IMR-90 (cell line): ENCODE measurements at regions not wholly inside any gene's neighbourhood (a gene's known extent, or its start where the extent isn't known, plus 50 kb on each side); places are given as distances from the start of the nearest gene placed in this dataset.

Experiments used
- ATAC-seq: fragments of 200-7000 bp; cut with Tn5 transposase; 2 replicates; pipeline ENCODE4 v1.9.1; 2020; ENCODE audit warnings: low read depth, mild to moderate bottlenecking, moderate library complexity
- BruUV-seq: library from RNA; stranded (reverse); fragments of 400-500 nt; replicated peaks from 2 replicates; lab custom pipeline; 2021; lab: Mats Ljungman, UMichigan
- CTCF ChIA-PET: fragments of 300-600 bp; formaldehyde crosslinking; extraction: SDS; loops from one replicate; lab custom pipeline; 2021; ENCODE audit warnings: antibody characterized with exemption; lab: Yijun Ruan, JAX
- POLR2A ChIA-PET: fragments of 300-600 bp; sonication (Branson Sonifier 250); formaldehyde crosslinking; loops from one replicate; lab custom pipeline; 2022; ENCODE audit warnings: antibody characterized with exemption; ENCODE audit not compliant: unreplicated experiment; lab: Charles Lee
- DNase-seq: peaks from one replicate; pipeline ENCODE4 v3.0.0; 2013
- H2AFZ ChIP-seq: replicated peaks from 2 replicates; pipeline ENCODE3; 2013; ENCODE audit warnings: low read length, mild to moderate bottlenecking; ENCODE audit not compliant: poor library complexity
- H2AK5ac ChIP-seq: 2 replicates; pipeline ENCODE4 v1.6.1; 2013; ENCODE audit warnings: low read depth, low read length, inconsistent platforms
- H2AK9ac ChIP-seq: replicated peaks from 2 replicates; pipeline ENCODE3; 2013; ENCODE audit warnings: mild to moderate bottlenecking, low read depth, low read length, moderate library complexity; ENCODE audit not compliant: poor library complexity
- H2BK120ac ChIP-seq: 2 replicates; pipeline ENCODE4 v1.6.1; 2013; ENCODE audit warnings: low read depth, low read length, inconsistent platforms
- H2BK15ac ChIP-seq: 3 replicates; pipeline ENCODE4 v1.6.1; 2013; ENCODE audit warnings: low read depth, low read length, inconsistent platforms
- H2BK20ac ChIP-seq: 2 replicates; pipeline ENCODE4 v1.6.1; 2013; ENCODE audit warnings: low read depth, mild to moderate bottlenecking, inconsistent platforms, low read length, moderate library complexity
- H2BK5ac ChIP-seq: 2 replicates; pipeline ENCODE4 v1.6.1; 2013; ENCODE audit warnings: mild to moderate bottlenecking, low read depth, low read length, inconsistent platforms; ENCODE audit not compliant: poor library complexity, severe bottlenecking
- H3K14ac ChIP-seq: replicated peaks from 2 replicates; pipeline ENCODE4 v1.6.1; 2013; ENCODE audit warnings: low read depth, low read length, inconsistent platforms
- H3K18ac ChIP-seq: 2 replicates; pipeline ENCODE4 v1.6.1; 2013; ENCODE audit warnings: low read depth, low read length, control low read depth
- H3K23ac ChIP-seq: 2 replicates; pipeline ENCODE4 v1.6.1; 2013; ENCODE audit warnings: low read depth, low read length, inconsistent platforms
- H3K27ac ChIP-seq: 2 replicates; pipeline ENCODE4 v1.5.1; 2013; ENCODE audit warnings: mild to moderate bottlenecking, control low read depth, low read length; ENCODE audit not compliant: insufficient read depth
- H3K27me3 ChIP-seq: 2 replicates; pipeline ENCODE4 v1.6.1; 2013; ENCODE audit warnings: low read length; ENCODE audit not compliant: control insufficient read depth, insufficient read depth
- H3K36me3 ChIP-seq: 2 replicates; pipeline ENCODE4 v1.6.1; 2013; ENCODE audit warnings: low read length, mixed read lengths; ENCODE audit not compliant: control insufficient read depth, insufficient read depth
- H3K4ac ChIP-seq: 2 replicates; pipeline ENCODE4 v1.6.1; 2013; ENCODE audit warnings: low read depth, low read length, inconsistent platforms
- H3K4me1 ChIP-seq: 2 replicates; pipeline ENCODE4 v1.6.1; 2013; ENCODE audit warnings: low read length, mixed read lengths; ENCODE audit not compliant: control insufficient read depth, insufficient read depth
- H3K4me2 ChIP-seq: 2 replicates; pipeline ENCODE4 v1.6.1; 2013; ENCODE audit warnings: low read depth, mild to moderate bottlenecking, control low read depth, low read length, moderate library complexity
- H3K4me3 ChIP-seq: 2 replicates; pipeline ENCODE4 v1.5.1; 2013; ENCODE audit warnings: low read depth, mild to moderate bottlenecking, control low read depth, low read length, moderate library complexity; ENCODE audit not compliant: insufficient read depth
- H3K56ac ChIP-seq: 2 replicates; pipeline ENCODE4 v1.6.1; 2013; ENCODE audit warnings: low read length, inconsistent platforms; ENCODE audit not compliant: insufficient read depth; ENCODE audit errors: extremely low read depth
- H3K79me1 ChIP-seq, 2 experiments: 2 replicates each; pipeline ENCODE4 v1.6.1; 2013; ENCODE audit warnings: low read length in 2 of 2, inconsistent platforms in 1 of 2, low read depth in 1 of 2
- H3K9ac ChIP-seq: 2 replicates; pipeline ENCODE4 v1.6.1; 2013; ENCODE audit warnings: low read depth, low read length, control low read depth
- H3K9me1 ChIP-seq: 2 replicates; pipeline ENCODE4 v1.6.1; 2013; ENCODE audit warnings: low read length, inconsistent platforms; ENCODE audit not compliant: insufficient read depth
- H3K9me3 ChIP-seq: 2 replicates; pipeline ENCODE4 v1.6.1; 2013; ENCODE audit warnings: low read length; ENCODE audit not compliant: control insufficient read depth, insufficient read depth
- H4K20me1 ChIP-seq: 2 replicates; pipeline ENCODE4 v1.6.1; 2013; ENCODE audit warnings: low read length, inconsistent platforms; ENCODE audit not compliant: insufficient read depth
- H4K5ac ChIP-seq: 2 replicates; pipeline ENCODE4 v1.6.1; 2013; ENCODE audit warnings: mild to moderate bottlenecking, low read depth, low read length, control low read depth
- H4K8ac ChIP-seq, 2 experiments: 2 replicates each; pipeline ENCODE4 v1.6.1; 2013; ENCODE audit warnings: low read depth in 2 of 2, low read length in 2 of 2, control low read depth in 1 of 2, inconsistent platforms in 1 of 2
- H4K91ac ChIP-seq: 2 replicates; pipeline ENCODE4 v1.6.1; 2013; ENCODE audit warnings: low read depth, low read length, inconsistent platforms; ENCODE audit not compliant: insufficient read depth
- BHLHE40 ChIP-seq: fragments of 150-350 bp; IDR thresholded peaks from 2 replicates; pipeline ENCODE4 v1.6.1; 2016; ENCODE audit warnings: mild to moderate bottlenecking, low read depth, low read length
- CEBPB ChIP-seq: IDR thresholded peaks from 2 replicates; pipeline ENCODE4 v1.6.1; 2012; ENCODE audit warnings: low read depth, low read length, improper control_type of control experiment
- CHD1 ChIP-seq: IDR thresholded peaks from 2 replicates; pipeline ENCODE4 v1.6.1; 2012; ENCODE audit warnings: low read depth, low read length, improper control_type of control experiment
- CTCF ChIP-seq: conservative IDR thresholded peaks from 2 replicates; pipeline ENCODE4 v1.5.1; 2012; ENCODE audit warnings: mild to moderate bottlenecking, low read depth, low read length, improper control_type of control experiment
- FOS ChIP-seq: fragments of 150-350 bp; IDR thresholded peaks from 2 replicates; pipeline ENCODE4 v1.6.1; 2016; ENCODE audit warnings: low read depth, low read length
- MAFK ChIP-seq: IDR thresholded peaks from 2 replicates; pipeline ENCODE4 v1.6.1; 2012; ENCODE audit warnings: low read depth, low read length, improper control_type of control experiment
- MAZ ChIP-seq: IDR thresholded peaks from 2 replicates; pipeline ENCODE4 v1.6.1; 2012; ENCODE audit warnings: low read depth, mild to moderate bottlenecking, low read length, improper control_type of control experiment, moderate library complexity, borderline replicate concordance
- MXI1 ChIP-seq: IDR thresholded peaks from 2 replicates; pipeline ENCODE4 v1.6.1; 2012; ENCODE audit warnings: low read depth, mild to moderate bottlenecking, low read length, moderate library complexity, borderline replicate concordance
- NFE2L2 ChIP-seq: fragments of 150-350 bp; IDR thresholded peaks from 2 replicates; pipeline ENCODE4 v1.6.1; 2016; ENCODE audit warnings: low read depth, mild to moderate bottlenecking, low read length
- POLR2A ChIP-seq: IDR thresholded peaks from 2 replicates; pipeline ENCODE4 v1.6.1; 2012; ENCODE audit warnings: mild to moderate bottlenecking, low read depth, low read length
- RAD21 ChIP-seq: IDR thresholded peaks from 2 replicates; pipeline ENCODE4 v1.6.1; 2012; ENCODE audit warnings: low read length, improper control_type of control experiment
- RCOR1 ChIP-seq: IDR thresholded peaks from 2 replicates; pipeline ENCODE4 v1.6.1; 2012; ENCODE audit warnings: mild to moderate bottlenecking, low read length, improper control_type of control experiment; ENCODE audit not compliant: insufficient replicate concordance
- RFX5 ChIP-seq: IDR thresholded peaks from 2 replicates; pipeline ENCODE4 v1.8.0; 2012; ENCODE audit warnings: low read depth, mild to moderate bottlenecking, low read length, moderate library complexity
- SMC3 ChIP-seq: fragments of 150-350 bp; IDR thresholded peaks from 2 replicates; pipeline ENCODE4 v1.6.1; 2016; ENCODE audit warnings: low read depth, mild to moderate bottlenecking, antibody characterized with exemption, low read length, moderate library complexity
- USF2 ChIP-seq: fragments of 150-350 bp; IDR thresholded peaks from 2 replicates; pipeline ENCODE4 v1.6.1; 2017; ENCODE audit warnings: mild to moderate bottlenecking, antibody characterized with exemption, low read length, low read depth
- WGBS, 2 experiments: methylation state at CpG; one replicate each; pipeline versions ENCODE4 v1.1.5 to v1.1.7; 2013; ENCODE audit warnings: missing lambda C conversion rate in 2 of 2; ENCODE audit not compliant: insufficient read length in 1 of 2; ENCODE audit errors: extremely low coverage in 2 of 2; 5-methylcytosine and 5-hydroxymethylcytosine counted together
- dilution Hi-C: fragments of 300-500 bp; cut with HindIII; formaldehyde crosslinking; loops from one replicate; pipeline ENCODE4 v1.14.3; 2018; ENCODE audit warnings: low sequenced_read_pairs; ENCODE audit not compliant: unreplicated experiment
- in situ Hi-C: fragments of 300-500 bp; cut with MboI; formaldehyde crosslinking; loops from 3 replicates; pipeline ENCODE4 v1.14.3; 2019; ENCODE audit warnings: low sequenced_read_pairs, inconsistent platforms, mixed read lengths
- intact Hi-C: fragments of 100-400 bp; cut with micrococcal nuclease; formaldehyde crosslinking; loops from 2 replicates; pipeline ENCODE4 v1.10.0; 2022

- ChIA-PET CTCF (no interaction called here), POLR2A (no interaction called here)
- no peaks in the 10 kb centered on the region for H4K20me1 ChIP-seq
- no peaks in the 10 kb centered on the region for H3K79me1 ChIP-seq
- H2AFZ ChIP-seq: no peak overlapping the region
- TF ChIP-seq FOS: no peak
- TF ChIP-seq MXI1: no peak
- TF ChIP-seq CHD1: no peak
- no peak for TF ChIP-seq POLR2A
- TF ChIP-seq NFE2L2: no peak
- no peak for TF ChIP-seq RCOR1
- TF ChIP-seq MAZ: no peak
- no peak for TF ChIP-seq RAD21
- no peak for TF ChIP-seq BHLHE40
- no peak for TF ChIP-seq CEBPB
- TF ChIP-seq CTCF: no peak
- no peak for TF ChIP-seq RFX5
- no peak for TF ChIP-seq SMC3
- no peak for TF ChIP-seq USF2
- TF ChIP-seq MAFK: no peak
- no peak overlapping the region for H4K8ac ChIP-seq
- no peak overlapping the region for H3K4ac ChIP-seq
- no peak overlapping the region for H3K14ac ChIP-seq
- no peaks in the 10 kb centered on the region for H3K9me1 ChIP-seq
- in situ Hi-C loops: no loop called here
- no peak for ATAC-seq
- intact Hi-C loops: no loop called here
- no peak overlapping the region for H2AK5ac ChIP-seq
- no CpG with 5 or more reads among the region's 5 CpGs for WGBS, 2 experiments
- dilution Hi-C loops: no loop called here
- H3K9ac ChIP-seq: no peak overlapping the region
- H3K27me3 ChIP-seq: no peaks in the 10 kb centered on the region
- no peaks in the 10 kb centered on the region for H3K9me3 ChIP-seq
- H2BK15ac ChIP-seq: no peak overlapping the region
- no peak overlapping the region for H4K91ac ChIP-seq
- no peak overlapping the region for H3K56ac ChIP-seq
- no peak overlapping the region for H4K5ac ChIP-seq
- no peaks in the 10 kb centered on the region for H3K36me3 ChIP-seq
- no peak overlapping the region for H3K27ac ChIP-seq
- no peak overlapping the region for H2BK5ac ChIP-seq
- H2BK20ac ChIP-seq: no peak overlapping the region
- no peak overlapping the region for H3K18ac ChIP-seq
- no peaks in the 10 kb centered on the region for H3K4me1 ChIP-seq
- H2BK120ac ChIP-seq: no peak overlapping the region
- no peak overlapping the region for H3K23ac ChIP-seq
- no TSS peak for BruUV-seq
- no peak overlapping the region for H3K4me3 ChIP-seq
- no peak overlapping the region for H2AK9ac ChIP-seq
- DNase-seq: no peak
- H3K4me2 ChIP-seq: no peak overlapping the region
Measured at GRCh38 chr2:7588295-7588694, 671.1 kb downstream of the RNF144A start.
